HuH-7 (cell line): ENCODE measurements at regions not wholly inside any gene's neighbourhood (a gene's known extent, or its start where the extent isn't known, plus 50 kb on each side); places are given as distances from the start of the nearest gene placed in this dataset.

ENCODE experiments used
- DNase-seq: peaks from one replicate; pipeline ENCODE4 v3.0.0; 2011; ENCODE audit warnings: low spot score

- DNase-seq: no peak
Measured at GRCh38 chr3:116848248-116848829, 138.8 kb downstream of the TUSC7 start.

- no peak for DNase-seq
Measured at GRCh38 chr3:116849261-116849688, 139.7 kb downstream of the TUSC7 start.

- DNase-seq: no peak
Measured at GRCh38 chr3:116852803-116853202, 143.2 kb downstream of the TUSC7 start.

GRCh38 chr3:116863270-116863770 lies 153.7 kb downstream of the TUSC7 start:
- no peak for DNase-seq

GRCh38 chr3:116863822-116864589 lies 154.4 kb downstream of the TUSC7 start:
- peak; percentile 1 for DNase-seq

GRCh38 chr3:116864590-116864927 lies 155.0 kb downstream of the TUSC7 start:
- no peak for DNase-seq

- DNase-seq: no peak
Measured at GRCh38 chr3:116870379-116870778, 160.8 kb downstream of the TUSC7 start.

- DNase-seq: no peak
Measured at GRCh38 chr3:116871905-116872304, 162.3 kb downstream of the TUSC7 start.

GRCh38 chr3:116872688-116873087 lies 163.1 kb downstream of the TUSC7 start:
- DNase-seq: no peak

GRCh38 chr3:116873142-116873541 lies 163.6 kb downstream of the TUSC7 start:
- no peak for DNase-seq

- no peak for DNase-seq
Measured at GRCh38 chr3:116877968-116878367, 168.4 kb downstream of the TUSC7 start.

- DNase-seq: no peak
Measured at GRCh38 chr3:116886202-116886893, 176.8 kb downstream of the TUSC7 start.

GRCh38 chr3:116896116-116896515 lies 186.5 kb downstream of the TUSC7 start:
- no peak for DNase-seq

- no peak for DNase-seq
Measured at GRCh38 chr3:116897382-116897781, 187.8 kb downstream of the TUSC7 start.

- DNase-seq: no peak
Measured at GRCh38 chr3:116899253-116899652, 189.7 kb downstream of the TUSC7 start.

- no peak for DNase-seq
Measured at GRCh38 chr3:116905334-116905733, 195.8 kb downstream of the TUSC7 start.

GRCh38 chr3:116905794-116906193 lies 196.2 kb downstream of the TUSC7 start:
- DNase-seq: no peak

GRCh38 chr3:116912116-116912515 lies 202.5 kb downstream of the TUSC7 start:
- no peak for DNase-seq

- no peak for DNase-seq
Measured at GRCh38 chr3:116914004-116914403, 204.4 kb downstream of the TUSC7 start.

GRCh38 chr3:116916836-116917235 lies 207.3 kb downstream of the TUSC7 start:
- DNase-seq: no peak

- no peak for DNase-seq
Measured at GRCh38 chr3:116920826-116921610, 211.4 kb downstream of the TUSC7 start.

- no peak for DNase-seq
Measured at GRCh38 chr3:116927918-116928317, 218.3 kb downstream of the TUSC7 start.
